GM12878 (cell line): ENCODE measurements at regions not wholly inside any gene's neighbourhood (a gene's known extent, or its start where the extent isn't known, plus 50 kb on each side); places are given as distances from the start of the nearest gene placed in this dataset.

ENCODE experiments used
- ATAC-seq: fragments of 200-7000 bp; cut with Tn5 transposase; 3 replicates; pipeline ENCODE4 v1.9.1; 2020; ENCODE audit warnings: mild to moderate bottlenecking, moderate library complexity
- BruUV-seq: library from RNA; stranded (reverse); fragments of 400-500 nt; replicated peaks from 2 replicates; lab custom pipeline; 2021; lab: Mats Ljungman, UMichigan
- CTCF ChIA-PET: fragments of 300-600 bp; sonication (Branson Sonifier 250); formaldehyde crosslinking; extraction: SDS; loops from one replicate; lab custom pipeline; 2021; ENCODE audit warnings: inconsistent platforms; lab: Yijun Ruan, JAX
- POLR2A ChIA-PET: fragments of 350-600 bp; formaldehyde crosslinking; extraction: SDS; loops from one replicate; lab custom pipeline; 2021; ENCODE audit warnings: inconsistent platforms; lab: Charles Lee
- RAD21 ChIA-PET: fragments of 300-600 bp; sonication (Branson Sonifier 250); formaldehyde crosslinking; loops from one replicate; lab custom pipeline; 2023; ENCODE audit warnings: antibody characterized with exemption; ENCODE audit not compliant: unreplicated experiment; lab: Charles Lee
- SMC1A ChIA-PET: fragments of 300-600 bp; sonication (Branson Sonifier 250); formaldehyde crosslinking; loops from one replicate; lab custom pipeline; 2023; ENCODE audit not compliant: unreplicated experiment, uncharacterized antibody; lab: Charles Lee
- DNase-seq: peaks from one replicate; pipeline ENCODE4 v3.0.0-alpha.2; 2011; ENCODE audit warnings: low read depth, low spot score
- FAIRE-seq: peaks from 3 replicates; lab custom pipeline; 2011; peaks lifted over from hg19 to GRCh38; lab: Jason Lieb, UNC
- H2AFZ ChIP-seq: 2 replicates; pipeline ENCODE4 v1.6.0; 2011; ENCODE audit warnings: low read depth, low read length, control low read depth; ENCODE audit not compliant: control insufficient read depth
- H3K27ac ChIP-seq: 2 replicates; pipeline ENCODE4 v1.5.1; 2011; ENCODE audit warnings: control low read depth; ENCODE audit not compliant: control insufficient read depth, insufficient read depth
- H3K27me3 ChIP-seq, 2 experiments: replicated peaks in 1 of 2; 2 replicates each; pipeline versions ENCODE4 v1.6.0 to v1.6.1; 2011; ENCODE audit warnings: low read length in 1 of 2; ENCODE audit not compliant: control insufficient read depth in 2 of 2, insufficient read depth in 2 of 2
- H3K36me3 ChIP-seq, 2 experiments: 2 replicates each; pipeline ENCODE4 v1.5.1; 2011; ENCODE audit warnings: low read length in 1 of 2; ENCODE audit not compliant: control insufficient read depth in 2 of 2, insufficient read depth in 2 of 2
- H3K4me1 ChIP-seq: 2 replicates; pipeline ENCODE4 v1.6.1; 2011; ENCODE audit warnings: mild to moderate bottlenecking, low read length, moderate library complexity, mixed read lengths; ENCODE audit not compliant: control insufficient read depth, insufficient read depth
- H3K4me2 ChIP-seq: 2 replicates; pipeline ENCODE4 v1.6.0; 2011; ENCODE audit warnings: control low read depth; ENCODE audit not compliant: control insufficient read depth, insufficient read depth
- H3K4me3 ChIP-seq: fragments of 200-600 bp; sonication (generic); 2 replicates; pipeline ENCODE4 v1.5.1; 2016
- H3K79me2 ChIP-seq: 2 replicates; pipeline ENCODE4 v1.6.0; 2011; ENCODE audit warnings: low read length; ENCODE audit not compliant: control insufficient read depth, insufficient read depth
- H3K9ac ChIP-seq: 2 replicates; pipeline ENCODE4 v1.8.0; 2011; ENCODE audit warnings: low read length, control low read depth, mixed read lengths; ENCODE audit not compliant: control insufficient read depth, insufficient read depth
- H3K9me3 ChIP-seq: replicated peaks from 3 replicates; pipeline ENCODE4 v1.5.1; 2011; ENCODE audit warnings: mild to moderate bottlenecking, low read length; ENCODE audit not compliant: control insufficient read depth, insufficient read depth
- H4K20me1 ChIP-seq: 2 replicates; pipeline ENCODE4 v1.6.0; 2011; ENCODE audit not compliant: control insufficient read depth, insufficient read depth
- FOXM1 ChIP-seq: IDR thresholded peaks from 2 replicates; pipeline ENCODE4 v1.6.1; 2012; ENCODE audit warnings: low read depth, mild to moderate bottlenecking, inconsistent platforms, low read length, moderate library complexity
- NRF1 ChIP-seq: conservative IDR thresholded peaks from 2 replicates; pipeline ENCODE4 v1.6.1; 2011; ENCODE audit warnings: mild to moderate bottlenecking, low read depth, low read length, improper control_type of control experiment
- PAX5 ChIP-seq: IDR thresholded peaks from 2 replicates; pipeline ENCODE4 v1.6.1; 2011; ENCODE audit warnings: low read depth, low read length, borderline replicate concordance
- RB1 ChIP-seq: fragments of 450-650 bp; formaldehyde crosslinking; IDR thresholded peaks from 2 replicates; pipeline ENCODE4 v1.6.1; 2017; ENCODE audit warnings: mild to moderate bottlenecking, borderline replicate concordance
- RCOR1 ChIP-seq: conservative IDR thresholded peaks from 2 replicates; pipeline ENCODE4 v1.6.1; 2012; ENCODE audit warnings: low read depth, low read length, improper control_type of control experiment
- RELA ChIP-seq: fragments of 450-650 bp; IDR thresholded peaks from 2 replicates; pipeline ENCODE4 v1.8.0; 2014; ENCODE audit warnings: borderline replicate concordance; ENCODE audit not compliant: partially characterized antibody
- RFX5 ChIP-seq: IDR thresholded peaks from 2 replicates; pipeline ENCODE4 v1.6.1; 2011; ENCODE audit warnings: low read depth, low read length, improper control_type of control experiment
- SIN3A ChIP-seq: IDR thresholded peaks from 2 replicates; pipeline ENCODE4 v1.6.1; 2012; ENCODE audit warnings: low read depth, low read length, improper control_type of control experiment
- ZNF217 ChIP-seq: fragments of 450-650 bp; IDR thresholded peaks from 2 replicates; pipeline ENCODE4 v1.6.1; 2017; ENCODE audit warnings: antibody characterized with exemption, mild to moderate bottlenecking
- ZNF24 ChIP-seq: fragments of 450-650 bp; IDR thresholded peaks from 2 replicates; pipeline ENCODE4 v1.6.1; 2017; ENCODE audit warnings: antibody characterized with exemption, mild to moderate bottlenecking
- WGBS: methylation state at CpG from one replicate; pipeline ENCODE4 v1.1.6; 2016; ENCODE audit warnings: low lambda C conversion rate; ENCODE audit not compliant: insufficient replicate concordance, insufficient coverage; ENCODE audit errors: missing lambda C conversion rate; 5-methylcytosine and 5-hydroxymethylcytosine counted together
- in situ Hi-C: fragments of 300-500 bp; cut with MboI; formaldehyde crosslinking; loops from 9 replicates; pipeline ENCODE4 v1.14.3; 2018; ENCODE audit warnings: mixed read lengths
- intact Hi-C: fragments of 100-400 bp; cut with micrococcal nuclease; formaldehyde crosslinking; loops from one replicate; pipeline ENCODE4 v1.14.2; 2022; ENCODE audit not compliant: unreplicated experiment
- TF ChIP-seq, protein P1 (sequence below): IDR thresholded peaks from 2 replicates; pipeline ENCODE4 v1.6.1; 2012; ENCODE audit warnings: low read length, inconsistent platforms
- TF ChIP-seq, protein P2 (sequence below): fragments of 450-650 bp; IDR thresholded peaks from 2 replicates; pipeline ENCODE4 v1.6.1; 2014; ENCODE audit warnings: mild to moderate bottlenecking
- TF ChIP-seq, protein P3 (sequence below): IDR thresholded peaks from 2 replicates; pipeline ENCODE4 v1.6.1; 2012; ENCODE audit warnings: low read depth, low read length, improper control_type of control experiment
- TF ChIP-seq, protein P4 (sequence below): fragments of 450-650 bp; IDR thresholded peaks from 2 replicates; pipeline ENCODE4 v1.6.1; 2017; ENCODE audit warnings: low read depth, mild to moderate bottlenecking, moderate library complexity
- TF ChIP-seq, protein P5 (sequence below): fragments of 450-650 bp; IDR thresholded peaks from 2 replicates; pipeline ENCODE4 v1.6.1; 2016; ENCODE audit warnings: mild to moderate bottlenecking, moderate library complexity, borderline replicate concordance

DNA sequence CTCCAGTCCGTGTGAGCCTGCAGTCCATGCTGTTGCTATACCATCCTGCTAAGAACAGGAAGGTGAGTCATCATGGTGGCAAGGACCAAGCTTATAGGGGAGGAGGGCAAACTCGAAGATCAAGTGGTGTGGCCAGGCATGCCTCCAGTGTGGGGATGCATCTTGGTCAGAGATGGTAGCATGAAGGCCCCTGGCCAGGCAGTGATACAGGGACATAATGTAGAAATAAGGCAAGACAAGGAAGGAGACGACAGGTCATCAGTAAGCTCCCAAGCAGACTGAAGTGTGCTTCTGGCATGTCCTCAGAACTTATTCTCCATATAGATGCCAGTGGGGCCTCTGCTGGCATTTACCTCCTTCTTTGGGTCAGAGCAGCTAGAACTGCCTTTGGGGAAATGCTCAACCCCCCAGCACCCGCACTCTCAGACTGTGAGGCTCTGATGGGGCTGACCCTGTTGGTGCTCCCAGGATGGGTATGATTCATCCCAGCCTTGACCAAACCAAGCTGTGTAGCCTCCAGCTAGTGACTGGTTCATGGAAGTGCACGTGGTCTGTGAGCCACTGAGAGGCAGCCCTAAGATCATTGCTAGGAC, 52.5 kb upstream of the ATP2B2 start:
- Histone ChIP-seq H3K4me2 (no peak overlapping the region), H3K9ac (no peak overlapping the region), H3K36me3 (no peaks in the 10 kb centered on the region), H3K79me2 (no peaks in the 10 kb centered on the region), H3K27ac (no peak overlapping the region), H3K4me3 (no peak overlapping the region), H3K27me3 (no peaks in the 10 kb centered on the region; a peak in 1 of 4 replicates), H3K9me3 (peaks cover 8% of the 10 kb centered on the region; the same call in 2 of the 3 replicates), H2AFZ (no peak overlapping the region), H4K20me1 (no peaks in the 10 kb centered on the region), H3K4me1 (peaks cover 5% of the 10 kb centered on the region)
- ChIA-PET RAD21 (no interaction called here), CTCF (no interaction called here), POLR2A (no interaction called here), SMC1A (no interaction called here)
- WGBS: 24% methylated on average over 5 of the region's 5 CpGs
- FAIRE-seq: no peak
- BruUV-seq: no TSS peak
- in situ Hi-C loops: no loop called here
- intact Hi-C loops: no loop called here
- no peak for ATAC-seq
- DNase-seq: no peak
- TF ChIP-seq RFX5 (no peak), SIN3A (no peak), PAX5 (no peak), ZNF217 (no peak), ZNF24 (no peak), RELA (no peak), RB1 (no peak), FOXM1 (no peak), NRF1 (no peak), RCOR1 (no peak)
- TF ChIP-seq, protein P1, sequence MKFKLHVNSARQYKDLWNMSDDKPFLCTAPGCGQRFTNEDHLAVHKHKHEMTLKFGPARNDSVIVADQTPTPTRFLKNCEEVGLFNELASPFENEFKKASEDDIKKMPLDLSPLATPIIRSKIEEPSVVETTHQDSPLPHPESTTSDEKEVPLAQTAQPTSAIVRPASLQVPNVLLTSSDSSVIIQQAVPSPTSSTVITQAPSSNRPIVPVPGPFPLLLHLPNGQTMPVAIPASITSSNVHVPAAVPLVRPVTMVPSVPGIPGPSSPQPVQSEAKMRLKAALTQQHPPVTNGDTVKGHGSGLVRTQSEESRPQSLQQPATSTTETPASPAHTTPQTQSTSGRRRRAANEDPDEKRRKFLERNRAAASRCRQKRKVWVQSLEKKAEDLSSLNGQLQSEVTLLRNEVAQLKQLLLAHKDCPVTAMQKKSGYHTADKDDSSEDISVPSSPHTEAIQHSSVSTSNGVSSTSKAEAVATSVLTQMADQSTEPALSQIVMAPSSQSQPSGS: no peak
- TF ChIP-seq, protein P2, sequence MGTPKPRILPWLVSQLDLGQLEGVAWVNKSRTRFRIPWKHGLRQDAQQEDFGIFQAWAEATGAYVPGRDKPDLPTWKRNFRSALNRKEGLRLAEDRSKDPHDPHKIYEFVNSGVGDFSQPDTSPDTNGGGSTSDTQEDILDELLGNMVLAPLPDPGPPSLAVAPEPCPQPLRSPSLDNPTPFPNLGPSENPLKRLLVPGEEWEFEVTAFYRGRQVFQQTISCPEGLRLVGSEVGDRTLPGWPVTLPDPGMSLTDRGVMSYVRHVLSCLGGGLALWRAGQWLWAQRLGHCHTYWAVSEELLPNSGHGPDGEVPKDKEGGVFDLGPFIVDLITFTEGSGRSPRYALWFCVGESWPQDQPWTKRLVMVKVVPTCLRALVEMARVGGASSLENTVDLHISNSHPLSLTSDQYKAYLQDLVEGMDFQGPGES: no peak
- TF ChIP-seq, protein P3, sequence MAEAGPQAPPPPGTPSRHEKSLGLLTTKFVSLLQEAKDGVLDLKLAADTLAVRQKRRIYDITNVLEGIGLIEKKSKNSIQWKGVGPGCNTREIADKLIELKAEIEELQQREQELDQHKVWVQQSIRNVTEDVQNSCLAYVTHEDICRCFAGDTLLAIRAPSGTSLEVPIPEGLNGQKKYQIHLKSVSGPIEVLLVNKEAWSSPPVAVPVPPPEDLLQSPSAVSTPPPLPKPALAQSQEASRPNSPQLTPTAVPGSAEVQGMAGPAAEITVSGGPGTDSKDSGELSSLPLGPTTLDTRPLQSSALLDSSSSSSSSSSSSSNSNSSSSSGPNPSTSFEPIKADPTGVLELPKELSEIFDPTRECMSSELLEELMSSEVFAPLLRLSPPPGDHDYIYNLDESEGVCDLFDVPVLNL: no peak
- TF ChIP-seq, protein P4, sequence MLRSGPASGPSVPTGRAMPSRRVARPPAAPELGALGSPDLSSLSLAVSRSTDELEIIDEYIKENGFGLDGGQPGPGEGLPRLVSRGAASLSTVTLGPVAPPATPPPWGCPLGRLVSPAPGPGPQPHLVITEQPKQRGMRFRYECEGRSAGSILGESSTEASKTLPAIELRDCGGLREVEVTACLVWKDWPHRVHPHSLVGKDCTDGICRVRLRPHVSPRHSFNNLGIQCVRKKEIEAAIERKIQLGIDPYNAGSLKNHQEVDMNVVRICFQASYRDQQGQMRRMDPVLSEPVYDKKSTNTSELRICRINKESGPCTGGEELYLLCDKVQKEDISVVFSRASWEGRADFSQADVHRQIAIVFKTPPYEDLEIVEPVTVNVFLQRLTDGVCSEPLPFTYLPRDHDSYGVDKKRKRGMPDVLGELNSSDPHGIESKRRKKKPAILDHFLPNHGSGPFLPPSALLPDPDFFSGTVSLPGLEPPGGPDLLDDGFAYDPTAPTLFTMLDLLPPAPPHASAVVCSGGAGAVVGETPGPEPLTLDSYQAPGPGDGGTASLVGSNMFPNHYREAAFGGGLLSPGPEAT: no peak
- TF ChIP-seq, protein P5, sequence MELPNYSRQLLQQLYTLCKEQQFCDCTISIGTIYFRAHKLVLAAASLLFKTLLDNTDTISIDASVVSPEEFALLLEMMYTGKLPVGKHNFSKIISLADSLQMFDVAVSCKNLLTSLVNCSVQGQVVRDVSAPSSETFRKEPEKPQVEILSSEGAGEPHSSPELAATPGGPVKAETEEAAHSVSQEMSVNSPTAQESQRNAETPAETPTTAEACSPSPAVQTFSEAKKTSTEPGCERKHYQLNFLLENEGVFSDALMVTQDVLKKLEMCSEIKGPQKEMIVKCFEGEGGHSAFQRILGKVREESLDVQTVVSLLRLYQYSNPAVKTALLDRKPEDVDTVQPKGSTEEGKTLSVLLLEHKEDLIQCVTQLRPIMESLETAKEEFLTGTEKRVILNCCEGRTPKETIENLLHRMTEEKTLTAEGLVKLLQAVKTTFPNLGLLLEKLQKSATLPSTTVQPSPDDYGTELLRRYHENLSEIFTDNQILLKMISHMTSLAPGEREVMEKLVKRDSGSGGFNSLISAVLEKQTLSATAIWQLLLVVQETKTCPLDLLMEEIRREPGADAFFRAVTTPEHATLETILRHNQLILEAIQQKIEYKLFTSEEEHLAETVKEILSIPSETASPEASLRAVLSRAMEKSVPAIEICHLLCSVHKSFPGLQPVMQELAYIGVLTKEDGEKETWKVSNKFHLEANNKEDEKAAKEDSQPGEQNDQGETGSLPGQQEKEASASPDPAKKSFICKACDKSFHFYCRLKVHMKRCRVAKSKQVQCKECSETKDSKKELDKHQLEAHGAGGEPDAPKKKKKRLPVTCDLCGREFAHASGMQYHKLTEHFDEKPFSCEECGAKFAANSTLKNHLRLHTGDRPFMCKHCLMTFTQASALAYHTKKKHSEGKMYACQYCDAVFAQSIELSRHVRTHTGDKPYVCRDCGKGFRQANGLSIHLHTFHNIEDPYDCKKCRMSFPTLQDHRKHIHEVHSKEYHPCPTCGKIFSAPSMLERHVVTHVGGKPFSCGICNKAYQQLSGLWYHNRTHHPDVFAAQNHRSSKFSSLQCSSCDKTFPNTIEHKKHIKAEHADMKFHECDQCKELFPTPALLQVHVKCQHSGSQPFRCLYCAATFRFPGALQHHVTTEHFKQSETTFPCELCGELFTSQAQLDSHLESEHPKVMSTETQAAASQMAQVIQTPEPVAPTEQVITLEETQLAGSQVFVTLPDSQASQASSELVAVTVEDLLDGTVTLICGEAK: no peak
